ENCODE measurements at regions not wholly inside any gene's neighbourhood (a gene's known extent, or its start where the extent isn't known, plus 50 kb on each side); places are given as distances from the start of the nearest gene placed in this dataset.
"Not testable (repeated sequence)": the region's sequence is repeated elsewhere in the genome, so short reads cannot be mapped to it uniquely, and the experiment has no call there.

DNA sequence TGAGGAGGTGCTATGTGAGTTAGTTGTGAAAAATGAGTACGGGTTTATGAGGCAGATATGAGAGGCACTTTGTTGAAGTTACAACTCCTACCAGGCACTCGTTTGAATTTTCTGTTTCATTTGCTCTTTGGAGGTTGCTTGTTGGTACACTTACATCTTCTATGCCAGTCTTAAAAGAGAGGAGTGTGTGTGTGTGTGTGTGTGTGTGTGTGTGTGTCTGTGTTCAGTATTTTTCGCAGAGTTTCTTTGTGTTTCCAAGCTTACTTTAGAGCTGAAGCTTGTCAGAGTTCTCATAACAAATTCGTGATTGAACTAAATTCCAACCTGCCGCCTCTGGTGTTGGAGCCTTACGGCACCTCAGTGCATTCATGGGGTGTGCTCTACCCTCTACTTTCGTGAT is 5276.4 kb upstream of the TPTE start:
- TF ChIP-seq, protein P1, sequence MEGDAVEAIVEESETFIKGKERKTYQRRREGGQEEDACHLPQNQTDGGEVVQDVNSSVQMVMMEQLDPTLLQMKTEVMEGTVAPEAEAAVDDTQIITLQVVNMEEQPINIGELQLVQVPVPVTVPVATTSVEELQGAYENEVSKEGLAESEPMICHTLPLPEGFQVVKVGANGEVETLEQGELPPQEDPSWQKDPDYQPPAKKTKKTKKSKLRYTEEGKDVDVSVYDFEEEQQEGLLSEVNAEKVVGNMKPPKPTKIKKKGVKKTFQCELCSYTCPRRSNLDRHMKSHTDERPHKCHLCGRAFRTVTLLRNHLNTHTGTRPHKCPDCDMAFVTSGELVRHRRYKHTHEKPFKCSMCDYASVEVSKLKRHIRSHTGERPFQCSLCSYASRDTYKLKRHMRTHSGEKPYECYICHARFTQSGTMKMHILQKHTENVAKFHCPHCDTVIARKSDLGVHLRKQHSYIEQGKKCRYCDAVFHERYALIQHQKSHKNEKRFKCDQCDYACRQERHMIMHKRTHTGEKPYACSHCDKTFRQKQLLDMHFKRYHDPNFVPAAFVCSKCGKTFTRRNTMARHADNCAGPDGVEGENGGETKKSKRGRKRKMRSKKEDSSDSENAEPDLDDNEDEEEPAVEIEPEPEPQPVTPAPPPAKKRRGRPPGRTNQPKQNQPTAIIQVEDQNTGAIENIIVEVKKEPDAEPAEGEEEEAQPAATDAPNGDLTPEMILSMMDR (conservative IDR thresholded peaks at IDR 0.05; ENCODE audit: low read length) = not testable (repeated sequence)
- TF ChIP-seq EZH2phosphoT487 (IDR thresholded peaks at IDR 0.05; ENCODE audit: borderline replicate concordance, low read depth, low read length) = not testable (repeated sequence)

Data from OCI-LY7 (cell line).